ENCODE measurements at regions not wholly inside any gene's neighbourhood (a gene's known extent, or its start where the extent isn't known, plus 50 kb on each side); places are given as distances from the start of the nearest gene placed in this dataset.

DNA sequence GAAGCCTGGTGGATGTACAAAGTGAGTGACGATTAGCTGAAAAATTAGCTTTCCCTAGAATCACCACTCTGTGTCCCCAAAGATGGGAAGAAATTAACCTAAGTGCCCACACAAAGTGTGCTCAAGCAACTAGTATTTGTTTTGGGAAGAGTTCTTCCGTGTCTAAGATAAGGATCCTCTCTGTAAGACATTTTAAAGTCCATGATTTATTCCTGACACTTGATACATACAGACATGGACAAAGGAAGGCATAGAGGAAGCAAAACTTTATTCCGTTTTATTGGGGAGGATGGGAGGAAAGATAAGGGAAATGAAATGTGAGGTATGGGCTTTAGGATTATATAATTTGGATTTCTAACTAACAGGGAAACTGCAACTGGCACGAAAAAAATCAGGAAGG, 1772.6 kb downstream of the EFNA5 start:
- Mint-ChIP-seq H3K27ac (ENCODE audit: low read depth, unreplicated experiment) (no peak overlapping the region), H3K27me3 (ENCODE audit: insufficient read depth, unreplicated experiment) (no peaks in the 10 kb centered on the region), H3K4me3 (ENCODE audit: unreplicated experiment) (no peak overlapping the region), H3K36me3 (ENCODE audit: insufficient read depth, unreplicated experiment) (no peaks in the 10 kb centered on the region), H3K4me1 (ENCODE audit: insufficient read depth, unreplicated experiment) (no peaks in the 10 kb centered on the region), H3K9me3 (ENCODE audit: unreplicated experiment) (no peaks in the 10 kb centered on the region)
- intact Hi-C loops (cut with micrococcal nuclease), result no loop called here
- no peak for TF ChIP-seq CTCF (IDR thresholded peaks at IDR 0.05; ENCODE audit: unreplicated experiment)
- ChIA-PET POLR2A (interaction anchor here (0.6 kb wide), 1 partner anchor 1498 kb away, joined by 3 read pairs; no protein-coding TSS in a partner anchor), CTCF (interaction anchor here (0.6 kb wide), 1 partner anchor 1954 kb away, joined by 3 read pairs; no protein-coding TSS in a partner anchor)
- DNase-seq (ENCODE audit: unreplicated experiment), result no peak
- BruUV-seq (replicated peaks), result no TSS peak

DNA sequence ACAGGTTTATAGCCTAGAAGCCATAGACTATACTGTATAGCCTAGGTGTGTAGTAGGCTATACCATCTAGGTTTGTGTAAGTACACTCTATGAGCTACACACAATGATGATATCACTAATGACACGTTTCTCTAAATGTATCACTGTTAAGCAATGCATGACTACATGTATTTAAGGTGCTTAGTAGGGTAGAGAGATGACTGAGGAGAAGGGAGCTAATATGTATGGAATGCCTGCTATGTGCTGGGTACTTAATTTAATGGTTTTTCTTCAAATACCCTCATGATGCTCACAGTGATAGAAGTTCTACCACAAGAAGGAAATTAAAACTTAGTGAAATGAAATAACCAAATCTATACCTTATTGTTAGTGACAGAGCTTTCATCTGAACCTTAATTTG, 1785.5 kb downstream of the EFNA5 start:
- ChIA-PET POLR2A (no interaction called here), CTCF (no interaction called here)
- no peak for TF ChIP-seq CTCF (IDR thresholded peaks at IDR 0.05; ENCODE audit: unreplicated experiment)
- Mint-ChIP-seq H3K4me1 (ENCODE audit: insufficient read depth, unreplicated experiment) (no peaks in the 10 kb centered on the region), H3K27me3 (ENCODE audit: insufficient read depth, unreplicated experiment) (no peaks in the 10 kb centered on the region), H3K9me3 (ENCODE audit: unreplicated experiment) (peaks cover 8% of the 10 kb centered on the region), H3K36me3 (ENCODE audit: insufficient read depth, unreplicated experiment) (no peaks in the 10 kb centered on the region), H3K27ac (ENCODE audit: low read depth, unreplicated experiment) (no peak overlapping the region), H3K4me3 (ENCODE audit: unreplicated experiment) (no peak overlapping the region)
- no TSS peak for BruUV-seq (replicated peaks)
- no peak for DNase-seq (ENCODE audit: unreplicated experiment)
- intact Hi-C loops (cut with micrococcal nuclease), result no loop called here

DNA sequence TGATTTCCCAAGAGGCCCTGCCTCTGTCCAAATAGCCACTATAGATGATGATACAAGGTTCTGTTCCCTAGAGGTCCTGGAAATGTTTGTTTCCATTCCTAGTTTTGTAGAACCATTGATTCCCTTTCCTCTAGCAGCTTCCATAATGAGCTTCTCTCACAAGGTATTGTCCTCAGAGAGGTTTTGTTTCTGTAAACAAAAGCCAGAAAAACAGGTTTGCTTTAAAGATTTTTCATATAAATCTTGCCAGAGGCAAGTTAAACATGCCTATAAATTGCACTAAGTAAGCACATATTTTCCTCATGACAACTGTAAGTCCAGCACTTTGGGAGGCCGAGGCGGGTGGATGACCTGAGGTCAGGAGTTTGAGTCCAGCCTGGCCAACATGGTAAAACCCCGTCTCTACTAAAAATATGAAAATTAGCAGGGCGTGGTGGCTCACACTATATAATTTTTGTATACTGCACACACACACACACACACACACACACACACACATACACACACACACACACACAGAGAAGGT, 1787.7 kb downstream of the EFNA5 start:
- H3K27me3 Mint-ChIP-seq (ENCODE audit: insufficient read depth, unreplicated experiment), result no peaks in the 10 kb centered on the region
- no TSS peak for BruUV-seq (replicated peaks)
- CTCF ChIA-PET, result no interaction called here
- peaks cover 8% of the 10 kb centered on the region for H3K9me3 Mint-ChIP-seq (ENCODE audit: unreplicated experiment)
- no peak for DNase-seq (ENCODE audit: unreplicated experiment)
- no peak overlapping the region for H3K27ac Mint-ChIP-seq (ENCODE audit: low read depth, unreplicated experiment)
- H3K4me1 Mint-ChIP-seq (ENCODE audit: insufficient read depth, unreplicated experiment), result no peaks in the 10 kb centered on the region
- POLR2A ChIA-PET, result interaction anchor here (1.0 kb wide), 1 partner anchor 41 kb away, joined by 3 read pairs; no protein-coding TSS in a partner anchor
- H3K36me3 Mint-ChIP-seq (ENCODE audit: insufficient read depth, unreplicated experiment), result no peaks in the 10 kb centered on the region
- intact Hi-C loops (cut with micrococcal nuclease), result no loop called here
- TF ChIP-seq CTCF (IDR thresholded peaks at IDR 0.05; ENCODE audit: unreplicated experiment), result no peak
- H3K4me3 Mint-ChIP-seq (ENCODE audit: unreplicated experiment), result no peak overlapping the region

- Mint-ChIP-seq H3K4me3 (ENCODE audit: unreplicated experiment) (no peak overlapping the region), H3K27me3 (ENCODE audit: insufficient read depth, unreplicated experiment) (no peaks in the 10 kb centered on the region), H3K27ac (ENCODE audit: low read depth, unreplicated experiment) (no peak overlapping the region), H3K36me3 (ENCODE audit: insufficient read depth, unreplicated experiment) (no peaks in the 10 kb centered on the region), H3K4me1 (ENCODE audit: insufficient read depth, unreplicated experiment) (no peaks in the 10 kb centered on the region), H3K9me3 (ENCODE audit: unreplicated experiment) (no peaks in the 10 kb centered on the region)
- ChIA-PET POLR2A (no interaction called here), CTCF (interaction anchor here (0.6 to 0.7 kb wide), 2 partner anchors 214 to 368 kb away, joined by 3 read pairs; no protein-coding TSS in a partner anchor)
- TF ChIP-seq CTCF (IDR thresholded peaks at IDR 0.05; ENCODE audit: unreplicated experiment), result no peak
- no TSS peak for BruUV-seq (replicated peaks)
- intact Hi-C loops (cut with micrococcal nuclease), result no loop called here
- no peak for DNase-seq (ENCODE audit: unreplicated experiment)
These were observed 1792.3 kb downstream of the EFNA5 start for GRCh38 chr5:105878402-105878801.

Measured in MCF 10A (cell line).